IMR-90 (cell line): ENCODE measurements at regions not wholly inside any gene's neighbourhood (a gene's known extent, or its start where the extent isn't known, plus 50 kb on each side); places are given as distances from the start of the nearest gene placed in this dataset.

ENCODE experiments used
- ATAC-seq: fragments of 200-7000 bp; cut with Tn5 transposase; 2 replicates; pipeline ENCODE4 v1.9.1; 2020; ENCODE audit warnings: low read depth, mild to moderate bottlenecking, moderate library complexity
- BruUV-seq: library from RNA; stranded (reverse); fragments of 400-500 nt; replicated peaks from 2 replicates; lab custom pipeline; 2021; lab: Mats Ljungman, UMichigan
- CTCF ChIA-PET: fragments of 300-600 bp; formaldehyde crosslinking; extraction: SDS; loops from one replicate; lab custom pipeline; 2021; ENCODE audit warnings: antibody characterized with exemption; lab: Yijun Ruan, JAX
- POLR2A ChIA-PET: fragments of 300-600 bp; sonication (Branson Sonifier 250); formaldehyde crosslinking; loops from one replicate; lab custom pipeline; 2022; ENCODE audit warnings: antibody characterized with exemption; ENCODE audit not compliant: unreplicated experiment; lab: Charles Lee
- DNase-seq: peaks from one replicate; pipeline ENCODE4 v3.0.0; 2013
- H2AFZ ChIP-seq: replicated peaks from 2 replicates; pipeline ENCODE3; 2013; ENCODE audit warnings: low read length, mild to moderate bottlenecking; ENCODE audit not compliant: poor library complexity
- H2AK5ac ChIP-seq: 2 replicates; pipeline ENCODE4 v1.6.1; 2013; ENCODE audit warnings: low read depth, low read length, inconsistent platforms
- H2AK9ac ChIP-seq: replicated peaks from 2 replicates; pipeline ENCODE3; 2013; ENCODE audit warnings: mild to moderate bottlenecking, low read depth, low read length, moderate library complexity; ENCODE audit not compliant: poor library complexity
- H2BK120ac ChIP-seq: 2 replicates; pipeline ENCODE4 v1.6.1; 2013; ENCODE audit warnings: low read depth, low read length, inconsistent platforms
- H2BK15ac ChIP-seq: 3 replicates; pipeline ENCODE4 v1.6.1; 2013; ENCODE audit warnings: low read depth, low read length, inconsistent platforms
- H2BK20ac ChIP-seq: 2 replicates; pipeline ENCODE4 v1.6.1; 2013; ENCODE audit warnings: low read depth, mild to moderate bottlenecking, inconsistent platforms, low read length, moderate library complexity
- H2BK5ac ChIP-seq: 2 replicates; pipeline ENCODE4 v1.6.1; 2013; ENCODE audit warnings: mild to moderate bottlenecking, low read depth, low read length, inconsistent platforms; ENCODE audit not compliant: poor library complexity, severe bottlenecking
- H3K14ac ChIP-seq: replicated peaks from 2 replicates; pipeline ENCODE4 v1.6.1; 2013; ENCODE audit warnings: low read depth, low read length, inconsistent platforms
- H3K18ac ChIP-seq: 2 replicates; pipeline ENCODE4 v1.6.1; 2013; ENCODE audit warnings: low read depth, low read length, control low read depth
- H3K23ac ChIP-seq: 2 replicates; pipeline ENCODE4 v1.6.1; 2013; ENCODE audit warnings: low read depth, low read length, inconsistent platforms
- H3K27ac ChIP-seq: 2 replicates; pipeline ENCODE4 v1.5.1; 2013; ENCODE audit warnings: mild to moderate bottlenecking, control low read depth, low read length; ENCODE audit not compliant: insufficient read depth
- H3K27me3 ChIP-seq: 2 replicates; pipeline ENCODE4 v1.6.1; 2013; ENCODE audit warnings: low read length; ENCODE audit not compliant: control insufficient read depth, insufficient read depth
- H3K36me3 ChIP-seq: 2 replicates; pipeline ENCODE4 v1.6.1; 2013; ENCODE audit warnings: low read length, mixed read lengths; ENCODE audit not compliant: control insufficient read depth, insufficient read depth
- H3K4ac ChIP-seq: 2 replicates; pipeline ENCODE4 v1.6.1; 2013; ENCODE audit warnings: low read depth, low read length, inconsistent platforms
- H3K4me1 ChIP-seq: 2 replicates; pipeline ENCODE4 v1.6.1; 2013; ENCODE audit warnings: low read length, mixed read lengths; ENCODE audit not compliant: control insufficient read depth, insufficient read depth
- H3K4me2 ChIP-seq: 2 replicates; pipeline ENCODE4 v1.6.1; 2013; ENCODE audit warnings: low read depth, mild to moderate bottlenecking, control low read depth, low read length, moderate library complexity
- H3K4me3 ChIP-seq: 2 replicates; pipeline ENCODE4 v1.5.1; 2013; ENCODE audit warnings: low read depth, mild to moderate bottlenecking, control low read depth, low read length, moderate library complexity; ENCODE audit not compliant: insufficient read depth
- H3K56ac ChIP-seq: 2 replicates; pipeline ENCODE4 v1.6.1; 2013; ENCODE audit warnings: low read length, inconsistent platforms; ENCODE audit not compliant: insufficient read depth; ENCODE audit errors: extremely low read depth
- H3K79me1 ChIP-seq, 2 experiments: 2 replicates each; pipeline ENCODE4 v1.6.1; 2013; ENCODE audit warnings: low read length in 2 of 2, inconsistent platforms in 1 of 2, low read depth in 1 of 2
- H3K9ac ChIP-seq: 2 replicates; pipeline ENCODE4 v1.6.1; 2013; ENCODE audit warnings: low read depth, low read length, control low read depth
- H3K9me1 ChIP-seq: 2 replicates; pipeline ENCODE4 v1.6.1; 2013; ENCODE audit warnings: low read length, inconsistent platforms; ENCODE audit not compliant: insufficient read depth
- H3K9me3 ChIP-seq: 2 replicates; pipeline ENCODE4 v1.6.1; 2013; ENCODE audit warnings: low read length; ENCODE audit not compliant: control insufficient read depth, insufficient read depth
- H4K20me1 ChIP-seq: 2 replicates; pipeline ENCODE4 v1.6.1; 2013; ENCODE audit warnings: low read length, inconsistent platforms; ENCODE audit not compliant: insufficient read depth
- H4K5ac ChIP-seq: 2 replicates; pipeline ENCODE4 v1.6.1; 2013; ENCODE audit warnings: mild to moderate bottlenecking, low read depth, low read length, control low read depth
- H4K8ac ChIP-seq, 2 experiments: 2 replicates each; pipeline ENCODE4 v1.6.1; 2013; ENCODE audit warnings: low read depth in 2 of 2, low read length in 2 of 2, control low read depth in 1 of 2, inconsistent platforms in 1 of 2
- H4K91ac ChIP-seq: 2 replicates; pipeline ENCODE4 v1.6.1; 2013; ENCODE audit warnings: low read depth, low read length, inconsistent platforms; ENCODE audit not compliant: insufficient read depth
- BHLHE40 ChIP-seq: fragments of 150-350 bp; IDR thresholded peaks from 2 replicates; pipeline ENCODE4 v1.6.1; 2016; ENCODE audit warnings: mild to moderate bottlenecking, low read depth, low read length
- CEBPB ChIP-seq: IDR thresholded peaks from 2 replicates; pipeline ENCODE4 v1.6.1; 2012; ENCODE audit warnings: low read depth, low read length, improper control_type of control experiment
- CHD1 ChIP-seq: IDR thresholded peaks from 2 replicates; pipeline ENCODE4 v1.6.1; 2012; ENCODE audit warnings: low read depth, low read length, improper control_type of control experiment
- FOS ChIP-seq: fragments of 150-350 bp; IDR thresholded peaks from 2 replicates; pipeline ENCODE4 v1.6.1; 2016; ENCODE audit warnings: low read depth, low read length
- MAFK ChIP-seq: IDR thresholded peaks from 2 replicates; pipeline ENCODE4 v1.6.1; 2012; ENCODE audit warnings: low read depth, low read length, improper control_type of control experiment
- MXI1 ChIP-seq: IDR thresholded peaks from 2 replicates; pipeline ENCODE4 v1.6.1; 2012; ENCODE audit warnings: low read depth, mild to moderate bottlenecking, low read length, moderate library complexity, borderline replicate concordance
- NFE2L2 ChIP-seq: fragments of 150-350 bp; IDR thresholded peaks from 2 replicates; pipeline ENCODE4 v1.6.1; 2016; ENCODE audit warnings: low read depth, mild to moderate bottlenecking, low read length
- POLR2A ChIP-seq: IDR thresholded peaks from 2 replicates; pipeline ENCODE4 v1.6.1; 2012; ENCODE audit warnings: mild to moderate bottlenecking, low read depth, low read length
- RAD21 ChIP-seq: IDR thresholded peaks from 2 replicates; pipeline ENCODE4 v1.6.1; 2012; ENCODE audit warnings: low read length, improper control_type of control experiment
- RCOR1 ChIP-seq: IDR thresholded peaks from 2 replicates; pipeline ENCODE4 v1.6.1; 2012; ENCODE audit warnings: mild to moderate bottlenecking, low read length, improper control_type of control experiment; ENCODE audit not compliant: insufficient replicate concordance
- WGBS, 2 experiments: methylation state at CpG; one replicate each; pipeline versions ENCODE4 v1.1.5 to v1.1.7; 2013; ENCODE audit warnings: missing lambda C conversion rate in 2 of 2; ENCODE audit not compliant: insufficient read length in 1 of 2; ENCODE audit errors: extremely low coverage in 2 of 2; 5-methylcytosine and 5-hydroxymethylcytosine counted together
- dilution Hi-C: fragments of 300-500 bp; cut with HindIII; formaldehyde crosslinking; loops from one replicate; pipeline ENCODE4 v1.14.3; 2018; ENCODE audit warnings: low sequenced_read_pairs; ENCODE audit not compliant: unreplicated experiment
- in situ Hi-C: fragments of 300-500 bp; cut with MboI; formaldehyde crosslinking; loops from 3 replicates; pipeline ENCODE4 v1.14.3; 2019; ENCODE audit warnings: low sequenced_read_pairs, inconsistent platforms, mixed read lengths
- intact Hi-C: fragments of 100-400 bp; cut with micrococcal nuclease; formaldehyde crosslinking; loops from 2 replicates; pipeline ENCODE4 v1.10.0; 2022
- TF ChIP-seq, protein P1 (sequence below): fragments of 150-350 bp; IDR thresholded peaks from 2 replicates; pipeline ENCODE4 v1.6.1; 2016; ENCODE audit warnings: low read depth, mild to moderate bottlenecking, low read length, moderate library complexity, borderline replicate concordance
- TF ChIP-seq, protein P2 (sequence below): conservative IDR thresholded peaks from 2 replicates; pipeline ENCODE4 v1.5.1; 2012; ENCODE audit warnings: mild to moderate bottlenecking, low read depth, low read length, improper control_type of control experiment
- TF ChIP-seq, protein P3 (sequence below): fragments of 150-350 bp; IDR thresholded peaks from 2 replicates; pipeline ENCODE4 v1.6.1; 2017; ENCODE audit warnings: mild to moderate bottlenecking, antibody characterized with exemption, low read length, low read depth

DNA sequence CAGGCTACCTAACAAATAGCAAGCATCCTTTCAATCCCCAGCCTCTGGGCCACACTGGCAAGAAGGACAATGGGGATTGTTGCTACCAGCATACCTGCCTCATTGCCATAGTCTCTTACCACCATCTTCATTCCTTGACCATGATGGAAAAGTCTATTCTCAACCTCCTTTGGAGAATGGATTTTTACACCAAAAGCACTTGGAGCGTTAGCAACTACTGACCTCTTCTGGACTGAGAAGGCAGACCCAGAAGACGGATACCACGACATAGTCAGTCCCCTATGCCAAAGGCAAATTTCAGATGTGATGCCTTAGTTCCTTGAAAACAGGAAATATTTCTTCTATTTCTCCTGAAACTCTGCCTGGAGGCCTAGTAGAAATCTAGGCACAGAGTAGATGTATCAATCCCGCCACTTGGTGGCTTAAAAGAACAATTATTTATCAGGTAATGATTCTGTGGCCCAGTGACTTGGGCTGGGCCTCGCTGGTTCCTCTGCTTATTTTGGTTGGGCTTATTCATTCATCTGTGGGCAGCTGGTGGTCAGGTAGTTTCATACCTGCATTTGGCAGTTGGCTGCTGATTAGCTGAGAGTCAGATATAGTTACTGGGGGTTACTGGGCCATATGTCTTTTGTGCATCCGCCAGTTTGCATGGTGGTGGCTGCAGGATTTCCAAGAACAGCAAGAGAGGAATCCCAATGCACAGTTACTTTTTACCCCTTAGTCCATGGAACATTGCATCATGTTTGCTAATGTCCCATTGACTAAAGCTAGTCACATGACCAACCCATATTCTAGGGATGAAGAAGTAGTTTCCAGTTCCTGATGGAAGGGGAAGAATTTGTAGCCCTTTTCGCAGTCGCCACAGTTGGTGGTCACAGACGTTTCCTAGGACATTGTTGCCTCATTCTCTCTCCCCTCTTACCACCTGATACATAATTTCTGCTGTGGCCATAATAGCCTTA, 75.2 kb downstream of the DHCR7 start (continued):
- no peak for TF ChIP-seq RCOR1
- TF ChIP-seq CEBPB = peak; percentile 59

DNA sequence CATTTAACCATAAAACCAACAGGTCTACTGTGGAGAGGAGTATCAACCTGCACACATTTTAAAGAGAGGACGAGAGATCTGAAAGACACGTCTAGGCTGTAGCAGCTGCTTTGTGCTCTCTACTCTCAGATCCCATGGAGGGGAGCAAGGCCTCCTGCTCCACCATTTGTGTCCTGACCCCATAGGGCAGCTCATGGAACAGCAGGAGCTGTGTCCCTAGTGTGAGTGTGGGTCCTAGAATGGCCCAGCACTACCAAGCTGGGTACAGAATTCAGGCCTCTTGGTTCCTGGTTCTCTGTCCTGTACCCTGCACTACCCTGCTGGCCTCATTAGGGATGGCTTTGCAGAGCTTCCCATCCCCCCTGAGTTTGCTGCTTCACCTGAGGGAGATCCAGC, 76.5 kb downstream of the DHCR7 start:
- Histone ChIP-seq H4K91ac (no peak overlapping the region), H2BK120ac (no peak overlapping the region), H3K36me3 (no peaks in the 10 kb centered on the region), H3K27me3 (peaks cover 27% of the 10 kb centered on the region), H2BK20ac (no peak overlapping the region), H3K18ac (no peak overlapping the region), H2AK5ac (no peak overlapping the region), H4K8ac (no peak overlapping the region), H3K27ac (no peak overlapping the region), H3K14ac (no peak overlapping the region), H2AK9ac (no peak overlapping the region), H3K4ac (no peak overlapping the region), H2BK5ac (no peak overlapping the region), H2BK15ac (no peak overlapping the region), H3K9ac (no peak overlapping the region), H3K9me1 (no peaks in the 10 kb centered on the region), H2AFZ (no peak overlapping the region), H3K4me2 (no peak overlapping the region), H3K4me1 (no peaks in the 10 kb centered on the region), H3K9me3 (no peaks in the 10 kb centered on the region; the same call in 1 of the 2 replicates), H3K56ac (no peak overlapping the region), H3K79me1 (no peaks in the 10 kb centered on the region), H3K4me3 (no peak overlapping the region), H4K5ac (no peak overlapping the region), H3K23ac (no peak overlapping the region), H4K20me1 (no peaks in the 10 kb centered on the region; the same call in 1 of the 2 replicates)
- POLR2A ChIA-PET = no interaction called here
- CTCF ChIA-PET = interaction anchor here (0.6 to 1.4 kb wide), 4 partner anchors 11 to 481 kb away, joined by 3 to 5 read pairs (median 4); no protein-coding TSS in a partner anchor
- in situ Hi-C loops = no loop called here
- BruUV-seq = no TSS peak
- ATAC-seq = no peak
- intact Hi-C loops = loop anchor here (1.0 to 10.0 kb wide), 4 partner anchors 119 to 904 kb away; partner anchors contain the start of gene SHANK2
- no peak for DNase-seq
- WGBS, 2 experiments = no CpG with 5 or more reads among the region's 2 CpGs
- dilution Hi-C loops = no loop called here
- TF ChIP-seq NFE2L2 (no peak), MAFK (no peak), CHD1 (no peak), FOS (no peak), POLR2A (no peak), RAD21 (no peak), BHLHE40 (no peak), MXI1 (no peak)
- TF ChIP-seq, protein P1, sequence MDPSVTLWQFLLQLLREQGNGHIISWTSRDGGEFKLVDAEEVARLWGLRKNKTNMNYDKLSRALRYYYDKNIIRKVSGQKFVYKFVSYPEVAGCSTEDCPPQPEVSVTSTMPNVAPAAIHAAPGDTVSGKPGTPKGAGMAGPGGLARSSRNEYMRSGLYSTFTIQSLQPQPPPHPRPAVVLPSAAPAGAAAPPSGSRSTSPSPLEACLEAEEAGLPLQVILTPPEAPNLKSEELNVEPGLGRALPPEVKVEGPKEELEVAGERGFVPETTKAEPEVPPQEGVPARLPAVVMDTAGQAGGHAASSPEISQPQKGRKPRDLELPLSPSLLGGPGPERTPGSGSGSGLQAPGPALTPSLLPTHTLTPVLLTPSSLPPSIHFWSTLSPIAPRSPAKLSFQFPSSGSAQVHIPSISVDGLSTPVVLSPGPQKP = no peak
- TF ChIP-seq, protein P2, sequence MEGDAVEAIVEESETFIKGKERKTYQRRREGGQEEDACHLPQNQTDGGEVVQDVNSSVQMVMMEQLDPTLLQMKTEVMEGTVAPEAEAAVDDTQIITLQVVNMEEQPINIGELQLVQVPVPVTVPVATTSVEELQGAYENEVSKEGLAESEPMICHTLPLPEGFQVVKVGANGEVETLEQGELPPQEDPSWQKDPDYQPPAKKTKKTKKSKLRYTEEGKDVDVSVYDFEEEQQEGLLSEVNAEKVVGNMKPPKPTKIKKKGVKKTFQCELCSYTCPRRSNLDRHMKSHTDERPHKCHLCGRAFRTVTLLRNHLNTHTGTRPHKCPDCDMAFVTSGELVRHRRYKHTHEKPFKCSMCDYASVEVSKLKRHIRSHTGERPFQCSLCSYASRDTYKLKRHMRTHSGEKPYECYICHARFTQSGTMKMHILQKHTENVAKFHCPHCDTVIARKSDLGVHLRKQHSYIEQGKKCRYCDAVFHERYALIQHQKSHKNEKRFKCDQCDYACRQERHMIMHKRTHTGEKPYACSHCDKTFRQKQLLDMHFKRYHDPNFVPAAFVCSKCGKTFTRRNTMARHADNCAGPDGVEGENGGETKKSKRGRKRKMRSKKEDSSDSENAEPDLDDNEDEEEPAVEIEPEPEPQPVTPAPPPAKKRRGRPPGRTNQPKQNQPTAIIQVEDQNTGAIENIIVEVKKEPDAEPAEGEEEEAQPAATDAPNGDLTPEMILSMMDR = no peak
- TF ChIP-seq, protein P3, sequence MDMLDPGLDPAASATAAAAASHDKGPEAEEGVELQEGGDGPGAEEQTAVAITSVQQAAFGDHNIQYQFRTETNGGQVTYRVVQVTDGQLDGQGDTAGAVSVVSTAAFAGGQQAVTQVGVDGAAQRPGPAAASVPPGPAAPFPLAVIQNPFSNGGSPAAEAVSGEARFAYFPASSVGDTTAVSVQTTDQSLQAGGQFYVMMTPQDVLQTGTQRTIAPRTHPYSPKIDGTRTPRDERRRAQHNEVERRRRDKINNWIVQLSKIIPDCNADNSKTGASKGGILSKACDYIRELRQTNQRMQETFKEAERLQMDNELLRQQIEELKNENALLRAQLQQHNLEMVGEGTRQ = no peak
